Prostate gland (tissue), 2 donors: ENCODE measurements at regions not wholly inside any gene's neighbourhood (a gene's known extent, or its start where the extent isn't known, plus 50 kb on each side); places are given as distances from the start of the nearest gene placed in this dataset.
"Not testable (repeated sequence)": the region's sequence is repeated elsewhere in the genome, so short reads cannot be mapped to it uniquely, and the experiment has no call there.

Source experiments
- CTCF ChIP-seq, 4 experiments: fragments of 200-600 bp in 2 of 4; fragments of 450-650 bp in 2 of 4; sonication (generic) in 2 of 4; IDR thresholded peaks; 1 replicate in 3 of 4; 2 replicates in 1 of 4; pipeline ENCODE4 v1.5.1; 2016 to 2019; ENCODE audit warnings: antibody characterized with exemption in 4 of 4, mild to moderate bottlenecking in 2 of 4, moderate library complexity in 2 of 4
- POLR2AphosphoS5 ChIP-seq: sonication (generic); formaldehyde crosslinking; IDR thresholded peaks from one replicate; pipeline ENCODE4 v1.6.1; 2017; ENCODE audit warnings: antibody characterized with exemption

GRCh38 chr4:27978427-27979109 is 1117.9 kb downstream of the STIM2 start:
- TF ChIP-seq CTCF (IDR thresholded peaks at IDR 0.05); POLR2AphosphoS5: not testable (repeated sequence)
